Gastroesophageal sphincter (tissue), 3 donors: ENCODE measurements at regions not wholly inside any gene's neighbourhood (a gene's known extent, or its start where the extent isn't known, plus 50 kb on each side); places are given as distances from the start of the nearest gene placed in this dataset.

ENCODE experiments used
- CTCF ChIP-seq, 4 experiments: fragments of 200-600 bp in 2 of 4; fragments of 450-650 bp in 2 of 4; sonication (generic) in 1 of 4; IDR thresholded peaks; one replicate each; pipeline ENCODE4 v1.5.1; 2017 to 2019; ENCODE audit warnings: antibody characterized with exemption in 4 of 4, mild to moderate bottlenecking in 2 of 4, moderate library complexity in 2 of 4
- POLR2A ChIP-seq, 2 donors: fragments of 450-650 bp; IDR thresholded peaks; one replicate each; pipeline ENCODE4 v1.6.1; 2017; ENCODE audit warnings: antibody characterized with exemption in 2 of 2, mild to moderate bottlenecking in 2 of 2, moderate library complexity in 1 of 2

GRCh38 chr4:31078661-31079060, 358.5 kb downstream of the PCDH7 start:
- TF ChIP-seq CTCF (IDR thresholded peaks at IDR 0.05) (no peak), POLR2A (IDR thresholded peaks at IDR 0.05) (no peak)
